Hepatic stellate cell (primary cell): ENCODE measurements at regions not wholly inside any gene's neighbourhood (a gene's known extent, or its start where the extent isn't known, plus 50 kb on each side); places are given as distances from the start of the nearest gene placed in this dataset.

Source experiments
- DNase-seq: peaks from one replicate; pipeline ENCODE4 v3.0.0; 2011; ENCODE audit warnings: low spot score

DNA sequence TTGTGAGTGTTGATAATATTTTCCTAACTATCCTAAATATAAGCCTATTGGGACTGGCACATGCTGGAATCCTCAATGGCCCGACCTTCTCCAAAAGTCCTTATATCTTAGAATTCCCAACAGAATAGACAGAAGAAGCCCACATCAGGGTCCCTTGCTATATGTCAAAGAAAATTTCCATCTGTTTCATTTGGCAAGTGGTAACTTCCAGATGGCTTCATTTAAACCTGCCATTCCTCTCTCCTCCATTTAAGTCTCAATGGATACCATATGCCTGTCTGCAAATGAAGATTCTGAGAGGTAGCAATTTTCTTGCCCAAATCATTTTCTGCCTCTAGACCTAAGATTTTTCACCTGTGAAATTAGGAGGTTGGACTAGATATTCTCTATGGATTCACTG is 73.1 kb upstream of the KCNA4 start:
- no peak for DNase-seq

DNA sequence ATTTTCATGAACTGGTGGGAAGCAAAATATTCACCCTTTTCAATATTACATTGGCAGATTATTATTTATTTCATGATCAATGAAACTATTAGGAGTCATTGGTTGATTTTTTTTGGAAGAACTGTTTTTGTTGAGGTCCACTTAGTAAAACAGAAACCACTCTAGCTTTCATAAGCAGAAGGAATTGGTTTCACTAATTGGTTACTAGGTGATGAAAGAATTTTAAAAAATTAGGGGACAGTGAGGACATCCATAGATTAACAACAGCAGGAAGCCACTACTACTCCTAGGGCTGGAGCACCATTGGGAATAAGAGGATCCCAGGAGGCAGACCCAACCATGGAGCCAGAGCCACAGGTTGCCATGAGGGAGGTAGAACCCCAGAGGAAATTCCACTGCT is 74.4 kb upstream of the KCNA4 start:
- no peak for DNase-seq

DNA sequence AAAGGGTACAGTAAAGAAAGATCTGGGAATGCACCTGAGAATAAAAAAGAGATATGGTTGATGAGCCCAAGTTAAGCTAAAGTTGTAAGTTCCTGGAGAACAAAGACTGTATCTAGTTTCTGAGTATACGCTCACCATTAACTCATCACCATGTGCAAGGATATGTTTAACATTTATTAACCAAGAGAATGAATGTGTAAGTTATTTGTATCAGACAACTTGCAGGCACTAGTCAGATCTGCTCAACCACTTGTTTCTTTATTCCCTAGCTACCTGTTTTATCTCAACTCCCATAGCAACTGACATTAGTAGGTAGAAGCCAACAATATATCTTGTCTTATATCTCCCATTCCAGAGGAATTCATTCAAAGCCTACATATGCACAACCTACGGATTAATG is 74.9 kb upstream of the KCNA4 start:
- no peak for DNase-seq

- DNase-seq = no peak
These were observed 75.7 kb upstream of the KCNA4 start for GRCh38 chr11:30092518-30092917.

GRCh38 chr11:30100495-30100894 is 83.7 kb upstream of the KCNA4 start:
- no peak for DNase-seq

GRCh38 chr11:30106222-30107181 is 89.7 kb upstream of the KCNA4 start:
- no peak for DNase-seq

GRCh38 chr11:30107899-30108298 is 91.1 kb upstream of the KCNA4 start:
- peak; percentile 0 for DNase-seq

GRCh38 chr11:30109774-30110173 is 92.9 kb upstream of the KCNA4 start:
- no peak for DNase-seq

DNA sequence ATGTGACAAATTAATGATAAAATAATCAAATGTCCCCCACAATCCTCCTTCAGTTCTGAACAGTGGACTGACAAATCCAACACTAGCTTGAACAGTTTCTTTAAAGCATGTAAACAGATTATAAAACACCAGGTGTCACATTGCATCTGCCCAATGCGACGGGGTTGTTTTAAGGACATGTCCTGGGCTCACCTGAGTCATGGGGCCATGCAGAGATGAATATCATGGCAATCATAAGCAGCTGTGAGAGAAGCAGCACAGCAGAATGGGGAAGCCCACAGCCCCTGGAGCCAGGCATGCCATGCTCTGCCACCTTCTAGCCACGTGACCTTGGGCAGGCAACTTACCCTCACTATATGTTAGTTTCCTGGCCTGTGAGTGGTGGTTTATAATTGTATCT is 93.9 kb upstream of the KCNA4 start:
- no peak for DNase-seq

GRCh38 chr11:30111786-30112185 is 95.0 kb upstream of the KCNA4 start:
- no peak for DNase-seq

DNA sequence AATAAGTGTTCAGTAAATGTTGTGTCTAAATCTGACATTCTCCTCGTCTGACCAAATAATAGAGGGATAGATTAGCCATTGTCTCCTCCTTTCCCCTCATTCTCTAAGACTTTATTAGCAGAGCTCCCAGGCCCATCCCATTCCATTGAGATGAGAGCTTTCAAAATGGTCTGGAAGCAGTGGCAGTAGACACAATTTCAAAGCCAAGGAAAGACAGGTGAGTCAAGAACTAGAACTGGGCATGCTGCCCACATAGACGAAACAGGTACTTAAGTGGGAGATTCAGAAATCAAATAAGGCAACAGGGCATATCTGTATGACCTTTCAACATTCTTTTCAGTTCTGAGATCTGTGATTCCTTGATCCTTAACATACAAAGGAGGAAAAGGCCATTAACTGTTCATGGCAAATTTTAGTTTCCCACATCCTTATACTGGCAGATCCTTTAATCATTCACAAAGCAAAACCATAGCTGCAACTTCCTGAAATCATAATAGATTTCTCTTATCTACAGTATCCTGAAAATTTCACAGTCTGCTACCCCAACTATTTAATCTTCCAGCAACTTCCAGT is 96.6 kb upstream of the KCNA4 start:
- no peak for DNase-seq

DNA sequence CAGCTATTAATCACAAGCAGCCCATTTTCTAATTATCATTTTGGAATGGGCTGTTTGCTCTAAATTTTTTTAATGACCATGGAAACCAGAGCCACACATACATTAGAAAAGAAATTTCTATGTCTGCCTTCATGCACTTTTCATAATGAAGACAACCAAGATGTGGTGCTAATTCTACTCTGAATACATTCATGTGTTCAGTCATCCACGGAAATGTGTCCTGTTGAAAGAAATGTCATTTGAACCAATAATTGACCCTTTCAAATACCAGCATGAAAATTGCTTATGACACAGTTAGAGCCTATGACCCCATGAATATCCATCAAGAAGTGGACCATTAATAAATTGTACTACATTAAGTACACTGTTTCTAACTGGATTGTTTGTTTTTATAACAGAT is 99.7 kb upstream of the KCNA4 start:
- DNase-seq = no peak

GRCh38 chr11:30120045-30120589 is 103.3 kb upstream of the KCNA4 start:
- DNase-seq = no peak

GRCh38 chr11:30125456-30125855 is 105.4 kb upstream of the FSHB start:
- DNase-seq = no peak

GRCh38 chr11:30128269-30128932 is 102.4 kb upstream of the FSHB start:
- DNase-seq = peak; percentile 8

GRCh38 chr11:30131535-30131934 is 99.3 kb upstream of the FSHB start:
- DNase-seq = no peak

GRCh38 chr11:30133281-30133680 is 97.5 kb upstream of the FSHB start:
- no peak for DNase-seq

- peak; percentile 3 for DNase-seq
These were observed 87.6 kb upstream of the FSHB start for GRCh38 chr11:30143098-30143705.

GRCh38 chr11:30147293-30147692 is 83.5 kb upstream of the FSHB start:
- DNase-seq = no peak

DNA sequence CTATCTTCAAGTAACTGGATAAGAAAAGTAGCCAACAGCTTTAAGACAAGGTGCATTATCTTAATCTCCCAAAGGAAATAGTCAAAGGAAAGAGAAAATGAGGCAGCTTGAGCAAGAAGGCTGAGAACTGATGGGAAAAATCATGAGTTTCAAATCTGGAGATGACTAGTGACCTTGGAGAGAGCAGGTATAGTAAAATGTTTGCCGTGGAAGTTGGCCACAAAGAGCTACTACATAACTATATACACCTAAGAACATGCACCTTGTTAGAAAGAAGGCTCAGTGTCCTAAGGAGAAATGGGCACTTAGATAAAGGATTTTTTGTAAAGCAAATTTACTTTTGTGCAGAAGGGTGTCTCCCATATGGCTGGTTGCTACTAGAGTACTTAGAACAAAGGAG is 80.8 kb upstream of the FSHB start:
- no peak for DNase-seq

DNA sequence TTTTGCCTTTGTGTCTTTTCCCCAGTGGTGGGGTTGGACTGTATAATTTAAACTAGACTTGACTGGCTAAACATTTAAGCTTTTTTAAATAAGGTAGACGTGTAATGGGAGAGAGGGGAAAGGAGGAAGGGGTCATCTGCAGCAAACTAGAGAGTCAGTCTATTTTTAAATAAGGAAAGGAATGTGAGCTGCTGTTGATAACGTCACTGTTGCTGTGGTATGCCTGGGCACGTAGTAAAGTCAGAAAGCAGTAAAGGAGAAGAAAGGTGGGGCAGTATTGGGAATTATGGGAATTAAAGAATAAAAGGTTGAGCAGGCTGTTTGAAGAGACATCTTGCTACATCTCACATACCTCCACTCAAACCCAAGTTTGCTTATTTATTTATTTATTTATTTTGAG is 80.4 kb upstream of the FSHB start:
- DNase-seq = no peak

DNA sequence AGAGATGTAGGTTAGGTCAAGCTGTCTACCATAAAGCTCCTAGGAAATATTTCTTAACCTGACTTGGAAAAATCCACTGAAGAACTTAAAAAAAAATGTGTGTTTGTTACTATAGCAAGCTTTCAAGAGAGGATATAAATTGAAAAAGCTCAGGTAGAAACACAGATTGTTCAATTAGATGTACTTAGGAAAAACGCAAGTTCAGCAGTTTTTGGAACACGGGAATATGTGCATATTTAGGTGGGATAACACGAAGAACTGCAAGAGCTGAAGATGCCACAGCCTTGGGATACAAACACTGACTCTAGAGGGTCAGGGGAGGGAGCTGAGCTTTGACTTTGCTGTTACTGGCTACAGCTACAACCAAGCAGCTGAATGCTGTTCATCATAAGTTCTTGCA is 77.8 kb upstream of the FSHB start:
- DNase-seq = no peak
